Suppressor macrophage (primary cell): ENCODE measurements at regions not wholly inside any gene's neighbourhood (a gene's known extent, or its start where the extent isn't known, plus 50 kb on each side); places are given as distances from the start of the nearest gene placed in this dataset.

Experiments used
- DNase-seq, 4 experiments: peaks; one replicate each; pipeline ENCODE4 v3.0.0-alpha.2; 2020 to 2022

DNA sequence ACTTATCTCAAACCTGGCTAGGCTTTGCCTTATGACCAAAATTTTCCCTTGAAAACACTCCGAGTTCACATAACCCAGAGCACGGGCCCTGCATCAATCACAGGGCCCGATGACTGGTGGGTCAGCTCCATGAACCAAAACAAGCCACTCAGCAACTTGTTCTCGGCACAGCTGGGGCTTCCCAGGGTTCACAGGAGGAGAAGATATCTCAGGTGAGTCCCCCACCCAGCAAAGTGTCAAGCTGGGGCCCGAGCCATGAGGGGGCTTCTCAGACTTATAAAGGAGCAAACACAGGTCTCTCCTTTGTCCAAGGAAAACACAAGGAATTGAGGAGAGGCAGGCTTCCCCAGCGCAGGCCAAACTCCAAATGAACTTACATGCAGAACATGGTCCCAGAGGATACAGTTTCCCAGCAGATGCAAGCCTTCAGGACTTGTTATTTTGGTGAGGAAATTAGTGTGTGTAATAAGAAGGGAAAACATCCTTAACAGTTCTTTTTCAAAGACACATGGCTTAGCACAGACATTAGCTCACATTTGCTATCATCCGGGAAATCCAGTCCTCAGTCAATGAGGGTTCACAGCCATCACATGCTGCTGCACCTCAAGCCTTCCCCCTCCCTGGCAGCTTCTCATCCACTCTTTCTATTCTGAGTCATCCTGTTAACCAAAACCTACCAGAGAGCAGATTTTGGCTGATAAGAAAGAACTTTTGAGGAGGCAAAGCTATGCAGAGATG lies 98.1 kb upstream of the NFIA start:
- DNase-seq = no peak

- DNase-seq = no peak
Measured at GRCh38 chr1:60983701-60984061, 98.7 kb upstream of the NFIA start.

GRCh38 chr1:60982539-60982938 lies 99.8 kb upstream of the NFIA start:
- no peak for DNase-seq

DNA sequence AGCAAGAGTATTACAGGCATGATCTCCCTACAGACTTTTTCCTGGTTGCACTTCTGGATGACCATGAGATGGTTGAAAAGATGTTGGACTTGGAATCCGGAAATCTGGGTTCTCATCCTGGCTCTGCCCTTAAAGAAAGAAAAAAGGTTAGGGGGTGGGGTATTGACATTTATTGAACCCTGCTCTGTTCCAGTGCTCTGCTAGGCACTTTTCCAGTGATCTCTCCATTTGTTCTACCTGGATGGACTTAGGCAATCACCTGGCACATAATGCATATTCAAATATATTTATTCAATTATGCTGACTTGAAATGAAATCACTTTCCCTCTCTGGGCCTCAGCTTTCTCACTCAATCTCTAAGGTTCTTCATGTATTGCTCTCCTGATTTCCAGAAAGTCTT lies 101.0 kb upstream of the NFIA start:
- no peak for DNase-seq

GRCh38 chr1:60978421-60979357 lies 103.7 kb upstream of the NFIA start:
- DNase-seq = peak in 3 of 4 experiments; percentile 28 to 46 (median 42)

DNA sequence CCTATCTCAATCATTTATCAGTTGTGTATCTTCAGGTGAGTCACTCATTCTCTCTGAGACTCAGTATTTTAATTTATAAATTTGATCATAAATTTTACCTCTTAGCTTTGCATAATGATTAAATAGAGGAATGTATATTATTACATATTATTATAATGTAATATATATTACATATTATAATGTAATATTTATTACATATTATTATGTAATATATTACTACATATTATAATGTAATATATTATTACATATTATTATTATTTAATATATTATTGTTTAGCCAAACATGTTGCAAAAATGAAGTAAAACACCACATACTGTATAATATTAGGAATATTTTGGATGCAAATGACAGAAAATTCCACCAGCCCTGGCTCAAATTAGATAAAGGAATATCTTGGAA lies 104.7 kb upstream of the NFIA start:
- no peak for DNase-seq

DNA sequence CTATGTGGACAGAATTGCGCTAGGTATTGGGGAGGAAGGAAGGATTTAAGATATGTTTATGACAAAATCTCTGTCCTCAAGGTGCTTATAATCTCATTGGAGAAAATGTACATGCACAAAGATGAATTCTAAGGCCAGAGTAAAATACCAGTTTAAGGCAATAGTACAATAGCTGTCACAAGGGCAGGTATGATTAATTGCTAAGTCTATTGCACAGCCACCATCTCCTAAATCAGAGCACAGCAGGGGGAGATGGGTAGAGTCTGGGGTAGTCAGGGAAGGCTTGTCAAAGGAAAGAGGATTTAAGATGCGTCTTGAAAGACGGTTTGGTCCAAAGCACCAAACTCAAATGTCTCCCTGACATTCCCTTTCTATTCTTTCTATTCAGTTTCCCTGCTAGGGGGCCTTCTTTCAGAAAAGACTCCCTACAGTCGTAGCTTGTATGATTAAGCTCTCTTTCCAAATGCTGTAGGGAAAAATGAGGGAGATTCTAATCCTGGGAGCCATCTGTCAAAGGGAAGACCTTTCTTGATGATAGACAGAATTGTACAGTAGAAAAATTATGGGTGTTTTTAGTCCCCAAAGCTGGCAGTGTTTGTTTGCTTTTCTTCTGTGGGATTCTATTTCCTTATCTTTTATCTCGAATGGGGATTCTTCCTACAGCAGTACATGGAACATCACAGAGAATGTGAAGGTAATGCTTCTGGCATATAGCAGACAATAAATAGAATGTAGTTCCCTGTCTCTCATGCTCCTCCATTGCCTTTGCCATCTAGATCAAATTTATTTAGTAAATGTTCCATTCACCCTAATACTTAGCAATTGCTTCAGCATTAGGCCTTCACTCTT lies 107.6 kb upstream of the NFIA start:
- no peak for DNase-seq

DNA sequence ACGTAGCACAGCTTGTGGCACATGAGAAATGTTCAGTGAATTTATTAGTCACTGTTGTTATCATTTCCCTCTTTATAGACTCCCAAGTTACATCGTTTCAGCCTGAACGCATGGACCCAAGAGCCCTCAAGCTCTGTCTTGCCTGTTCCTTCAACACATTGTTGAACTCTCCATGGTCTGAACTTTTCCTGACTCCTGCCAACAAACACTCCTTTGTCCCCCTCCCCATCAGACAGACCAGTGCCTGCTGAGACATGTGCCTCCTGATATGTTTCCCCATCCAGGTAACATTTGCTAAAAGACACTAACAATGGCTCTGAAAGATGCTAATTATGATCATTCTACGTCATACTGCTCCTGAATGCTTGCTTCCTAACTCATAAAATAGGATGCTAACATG lies 108.7 kb upstream of the NFIA start:
- no peak for DNase-seq

DNA sequence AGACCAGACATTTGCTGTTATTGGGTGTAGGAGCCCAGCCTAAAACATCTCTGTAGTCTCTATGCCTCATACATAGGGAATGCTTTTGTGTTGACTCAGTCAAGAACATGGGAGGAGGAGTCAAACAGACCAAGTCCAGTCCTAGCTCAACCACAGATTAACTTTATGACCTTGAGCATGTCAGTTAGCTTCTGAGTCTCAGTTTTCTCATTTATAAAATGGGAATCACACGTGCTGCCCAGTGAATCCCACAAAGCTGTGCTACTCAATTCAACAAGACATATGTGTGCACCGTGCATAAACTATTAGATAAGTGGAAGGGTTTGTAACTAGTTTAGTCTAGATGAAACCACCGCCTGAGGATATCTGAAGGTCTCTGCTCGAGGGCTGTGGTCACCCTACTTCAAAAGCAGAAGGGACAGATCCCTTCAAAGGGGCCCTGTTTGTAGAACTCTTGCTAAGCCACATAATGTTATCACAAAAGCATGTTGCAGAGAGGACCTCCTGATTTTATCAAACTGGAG lies 109.5 kb upstream of the NFIA start:
- no peak for DNase-seq

GRCh38 chr1:60971330-60971729 lies 111.0 kb upstream of the NFIA start:
- DNase-seq = no peak

DNA sequence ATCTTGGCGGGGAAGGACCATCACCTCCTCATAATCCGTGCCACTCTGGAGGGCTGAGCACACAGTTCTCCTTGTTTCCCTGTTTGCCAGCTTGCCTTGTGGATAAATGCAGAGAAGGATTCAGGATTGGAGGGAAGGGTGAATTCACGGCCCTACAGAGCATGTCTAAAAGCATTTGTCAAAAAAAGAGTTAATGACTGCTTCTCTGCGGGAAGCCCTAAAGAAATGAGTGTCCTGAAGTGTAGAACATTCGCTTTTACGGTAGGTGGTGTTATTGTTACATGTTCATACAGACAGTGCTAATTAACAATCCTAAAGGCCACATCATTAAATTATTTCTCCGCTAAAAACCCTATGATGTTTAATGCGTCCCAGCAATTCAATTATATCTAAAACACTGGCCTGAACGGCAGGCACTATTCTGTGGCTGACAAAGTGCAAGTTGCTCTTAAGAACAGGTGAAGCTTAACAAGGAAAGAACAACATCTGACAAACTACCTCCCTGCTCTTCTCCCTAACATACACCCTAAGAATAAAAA lies 112.3 kb upstream of the NFIA start:
- DNase-seq = peak in 1 of 4 experiments; percentile 16

- no peak for DNase-seq
Measured at GRCh38 chr1:60965280-60965854, 117.0 kb upstream of the NFIA start.

DNA sequence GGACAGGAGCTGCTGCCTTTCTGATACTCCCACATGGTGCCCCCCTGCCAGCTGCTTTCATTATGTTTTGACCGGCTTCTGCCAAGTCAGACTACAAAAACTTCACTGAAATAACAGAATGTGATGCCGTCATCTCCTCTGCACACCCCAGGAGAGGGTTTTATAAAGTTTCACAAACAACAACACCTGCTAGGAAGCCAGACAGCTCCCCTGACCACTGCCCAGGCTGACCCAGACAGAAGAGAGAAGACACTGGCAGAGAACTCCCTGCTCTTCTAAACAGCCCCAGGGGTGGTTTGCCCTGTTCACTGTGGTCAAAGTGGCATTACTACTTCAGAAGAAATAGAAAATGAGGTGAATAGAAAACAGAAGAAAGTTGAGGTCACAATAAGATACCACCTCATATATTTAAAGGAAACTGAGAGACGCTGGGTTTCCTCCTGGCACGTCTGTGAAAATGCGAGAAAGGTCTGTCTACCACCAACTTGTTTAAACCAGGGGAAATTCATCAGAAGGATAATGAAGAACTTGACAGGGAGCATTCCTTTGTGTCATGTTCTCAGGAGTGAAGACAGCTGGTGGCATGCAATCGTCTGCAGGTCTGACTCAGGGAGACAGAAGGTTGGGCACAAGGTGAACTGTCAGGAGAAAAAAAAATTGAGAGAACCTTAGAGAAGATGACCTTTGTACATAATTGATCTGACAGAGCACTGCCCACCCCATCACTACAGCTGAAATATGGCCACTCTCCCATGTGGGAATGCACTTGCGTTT lies 119.0 kb upstream of the NFIA start:
- DNase-seq = no peak

GRCh38 chr1:60960891-60961461 lies 121.4 kb upstream of the NFIA start:
- DNase-seq = peak in 2 of 4 experiments; percentile 3 to 16

GRCh38 chr1:60959701-60960100 lies 122.7 kb upstream of the NFIA start:
- DNase-seq = no peak

- no peak for DNase-seq
Measured at GRCh38 chr1:60958001-60958400, 124.4 kb upstream of the NFIA start.

GRCh38 chr1:60956520-60956919 lies 125.8 kb upstream of the NFIA start:
- DNase-seq = no peak

DNA sequence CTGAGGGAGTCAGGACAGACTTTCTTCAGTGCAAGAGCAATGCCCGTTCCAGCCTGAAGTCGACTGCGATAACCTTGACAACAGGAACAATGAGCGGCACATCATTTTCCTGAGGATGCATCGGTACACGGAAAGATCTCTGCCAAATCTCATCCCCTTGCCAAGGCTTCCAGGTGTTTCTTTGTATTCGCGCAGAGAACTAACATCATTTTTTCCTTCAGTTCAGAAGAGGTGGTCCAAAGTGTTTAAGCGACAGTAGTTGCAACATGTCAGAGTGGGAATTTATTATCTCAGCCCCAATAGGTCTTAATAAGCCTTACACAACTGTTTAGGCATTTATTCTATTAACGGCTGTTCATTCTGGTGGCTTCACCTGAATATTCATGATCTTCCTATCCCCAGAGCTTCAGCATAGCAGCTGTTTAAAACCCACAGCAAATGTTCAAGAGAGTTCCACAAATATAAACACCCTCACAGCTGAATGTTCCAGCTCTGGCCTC lies 129.7 kb upstream of the NFIA start:
- DNase-seq = no peak

- no peak for DNase-seq
Measured at GRCh38 chr1:60950224-60951063, 131.9 kb upstream of the NFIA start.

GRCh38 chr1:60949826-60950197 lies 132.5 kb upstream of the NFIA start:
- DNase-seq = no peak
